ENCODE measurements at regions not wholly inside any gene's neighbourhood (a gene's known extent, or its start where the extent isn't known, plus 50 kb on each side); places are given as distances from the start of the nearest gene placed in this dataset.

GRCh38 chr1:232207073-232207866 lies 422.7 kb downstream of the SIPA1L2 start:
- H3K4me3 ChIP-seq (ENCODE audit: low read length), result no peak overlapping the region
- no peak for TF ChIP-seq CTCF (conservative IDR thresholded peaks at IDR 0.05; ENCODE audit: low read length)
- DNase-seq (ENCODE audit: low read depth), result no peak

GRCh38 chr1:232204269-232204668 lies 425.7 kb downstream of the SIPA1L2 start:
- DNase-seq (ENCODE audit: low read depth), result peak; percentile 24
- TF ChIP-seq CTCF (conservative IDR thresholded peaks at IDR 0.05; ENCODE audit: low read length), result no peak
- H3K4me3 ChIP-seq (ENCODE audit: low read length), result no peak overlapping the region

- H3K4me3 ChIP-seq (ENCODE audit: low read length), result no peak overlapping the region
- TF ChIP-seq CTCF (conservative IDR thresholded peaks at IDR 0.05; ENCODE audit: low read length), result no peak
- DNase-seq (ENCODE audit: low read depth), result no peak
Measured at GRCh38 chr1:232201024-232201423, 428.9 kb downstream of the SIPA1L2 start.

GRCh38 chr1:232196042-232196441 lies 433.9 kb downstream of the SIPA1L2 start:
- no peak for DNase-seq (ENCODE audit: low read depth)

GRCh38 chr1:232194424-232194823 lies 435.5 kb downstream of the SIPA1L2 start:
- no peak for DNase-seq (ENCODE audit: low read depth)
- H3K4me3 ChIP-seq (ENCODE audit: low read length), result no peak overlapping the region
- no peak for TF ChIP-seq CTCF (conservative IDR thresholded peaks at IDR 0.05; ENCODE audit: low read length)

More at GRCh38 chr1:232196042-232196441, 433.9 kb downstream of the SIPA1L2 start:
- no peak for TF ChIP-seq CTCF (conservative IDR thresholded peaks at IDR 0.05; ENCODE audit: low read length)
- no peak overlapping the region for H3K4me3 ChIP-seq (ENCODE audit: low read length)

- H3K4me3 ChIP-seq (ENCODE audit: low read length), result no peak overlapping the region
- no peak for TF ChIP-seq CTCF (conservative IDR thresholded peaks at IDR 0.05; ENCODE audit: low read length)
- DNase-seq (ENCODE audit: low read depth), result no peak
Measured at GRCh38 chr1:232193451-232193783, 436.5 kb downstream of the SIPA1L2 start.

GRCh38 chr1:232192781-232193450 lies 437.0 kb downstream of the SIPA1L2 start:
- TF ChIP-seq CTCF (conservative IDR thresholded peaks at IDR 0.05; ENCODE audit: low read length), result no peak
- DNase-seq (ENCODE audit: low read depth), result no peak
- no peak overlapping the region for H3K4me3 ChIP-seq (ENCODE audit: low read length)
